ENCODE measurements at regions not wholly inside any gene's neighbourhood (a gene's known extent, or its start where the extent isn't known, plus 50 kb on each side); places are given as distances from the start of the nearest gene placed in this dataset.

DNA sequence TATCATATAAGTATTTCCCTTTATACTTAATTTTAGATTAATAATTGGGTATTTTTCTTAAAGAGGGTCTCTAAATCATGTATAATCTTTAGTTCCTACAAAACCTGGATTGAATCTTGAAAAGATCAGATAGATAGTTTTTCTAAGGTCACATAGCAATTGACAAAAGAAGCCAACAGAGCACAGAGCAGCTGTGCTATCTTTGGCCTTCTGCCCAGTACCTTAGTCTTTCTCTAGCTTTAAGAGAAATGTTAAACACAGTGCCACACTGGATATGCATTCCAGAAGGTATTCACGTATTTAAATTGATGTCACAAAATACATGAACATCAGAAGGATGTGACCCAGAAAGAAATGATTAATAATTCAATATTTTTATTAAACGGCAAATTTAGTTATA lies 86.8 kb downstream of the C21orf91 start:
- H3K27me3 ChIP-seq (ENCODE audit: insufficient read depth, poor library complexity, severe bottlenecking) = no peaks in the 10 kb centered on the region
- no peak overlapping the region for H3K27ac ChIP-seq (replicated peaks)
- no peak for DNase-seq (ENCODE audit: low read depth in 1 of 2, low spot score in 1 of 2)
- H3K4me3 ChIP-seq (replicated peaks; ENCODE audit: insufficient read depth, low read length) = no peak overlapping the region
- no peak for TF ChIP-seq POLR2AphosphoS5 (IDR thresholded peaks at IDR 0.05; ENCODE audit: low read depth)
- TF ChIP-seq, protein P1, sequence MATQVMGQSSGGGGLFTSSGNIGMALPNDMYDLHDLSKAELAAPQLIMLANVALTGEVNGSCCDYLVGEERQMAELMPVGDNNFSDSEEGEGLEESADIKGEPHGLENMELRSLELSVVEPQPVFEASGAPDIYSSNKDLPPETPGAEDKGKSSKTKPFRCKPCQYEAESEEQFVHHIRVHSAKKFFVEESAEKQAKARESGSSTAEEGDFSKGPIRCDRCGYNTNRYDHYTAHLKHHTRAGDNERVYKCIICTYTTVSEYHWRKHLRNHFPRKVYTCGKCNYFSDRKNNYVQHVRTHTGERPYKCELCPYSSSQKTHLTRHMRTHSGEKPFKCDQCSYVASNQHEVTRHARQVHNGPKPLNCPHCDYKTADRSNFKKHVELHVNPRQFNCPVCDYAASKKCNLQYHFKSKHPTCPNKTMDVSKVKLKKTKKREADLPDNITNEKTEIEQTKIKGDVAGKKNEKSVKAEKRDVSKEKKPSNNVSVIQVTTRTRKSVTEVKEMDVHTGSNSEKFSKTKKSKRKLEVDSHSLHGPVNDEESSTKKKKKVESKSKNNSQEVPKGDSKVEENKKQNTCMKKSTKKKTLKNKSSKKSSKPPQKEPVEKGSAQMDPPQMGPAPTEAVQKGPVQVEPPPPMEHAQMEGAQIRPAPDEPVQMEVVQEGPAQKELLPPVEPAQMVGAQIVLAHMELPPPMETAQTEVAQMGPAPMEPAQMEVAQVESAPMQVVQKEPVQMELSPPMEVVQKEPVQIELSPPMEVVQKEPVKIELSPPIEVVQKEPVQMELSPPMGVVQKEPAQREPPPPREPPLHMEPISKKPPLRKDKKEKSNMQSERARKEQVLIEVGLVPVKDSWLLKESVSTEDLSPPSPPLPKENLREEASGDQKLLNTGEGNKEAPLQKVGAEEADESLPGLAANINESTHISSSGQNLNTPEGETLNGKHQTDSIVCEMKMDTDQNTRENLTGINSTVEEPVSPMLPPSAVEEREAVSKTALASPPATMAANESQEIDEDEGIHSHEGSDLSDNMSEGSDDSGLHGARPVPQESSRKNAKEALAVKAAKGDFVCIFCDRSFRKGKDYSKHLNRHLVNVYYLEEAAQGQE (IDR thresholded peaks at IDR 0.05; ENCODE audit: insufficient replicate concordance, low read depth) = no peak

DNA sequence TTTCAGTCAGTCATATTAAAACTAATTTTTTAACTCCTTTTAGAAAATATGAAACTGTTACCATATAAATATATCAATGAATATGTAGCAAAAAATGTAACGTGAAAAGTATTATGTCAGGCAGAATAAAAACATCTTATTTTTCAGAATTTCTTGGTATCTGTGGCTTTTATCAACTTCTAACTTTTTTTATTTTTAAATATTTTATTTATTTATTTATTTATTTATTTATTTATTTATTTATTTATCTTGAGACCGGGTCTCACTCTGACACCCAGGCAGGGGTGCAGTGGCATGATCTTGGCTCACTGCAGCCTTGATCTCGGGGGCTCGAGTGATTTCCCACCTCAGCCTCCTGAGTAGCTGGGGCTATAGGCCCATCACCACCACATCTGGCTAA lies 87.6 kb downstream of the C21orf91 start:
- no peak overlapping the region for H3K27ac ChIP-seq (replicated peaks)
- DNase-seq (ENCODE audit: low read depth in 1 of 2, low spot score in 1 of 2) = no peak
- no peak overlapping the region for H3K4me3 ChIP-seq (replicated peaks; ENCODE audit: insufficient read depth, low read length)
- H3K27me3 ChIP-seq (ENCODE audit: insufficient read depth, poor library complexity, severe bottlenecking) = no peaks in the 10 kb centered on the region
- no peak for TF ChIP-seq POLR2AphosphoS5 (IDR thresholded peaks at IDR 0.05; ENCODE audit: low read depth)
- TF ChIP-seq, protein P2, sequence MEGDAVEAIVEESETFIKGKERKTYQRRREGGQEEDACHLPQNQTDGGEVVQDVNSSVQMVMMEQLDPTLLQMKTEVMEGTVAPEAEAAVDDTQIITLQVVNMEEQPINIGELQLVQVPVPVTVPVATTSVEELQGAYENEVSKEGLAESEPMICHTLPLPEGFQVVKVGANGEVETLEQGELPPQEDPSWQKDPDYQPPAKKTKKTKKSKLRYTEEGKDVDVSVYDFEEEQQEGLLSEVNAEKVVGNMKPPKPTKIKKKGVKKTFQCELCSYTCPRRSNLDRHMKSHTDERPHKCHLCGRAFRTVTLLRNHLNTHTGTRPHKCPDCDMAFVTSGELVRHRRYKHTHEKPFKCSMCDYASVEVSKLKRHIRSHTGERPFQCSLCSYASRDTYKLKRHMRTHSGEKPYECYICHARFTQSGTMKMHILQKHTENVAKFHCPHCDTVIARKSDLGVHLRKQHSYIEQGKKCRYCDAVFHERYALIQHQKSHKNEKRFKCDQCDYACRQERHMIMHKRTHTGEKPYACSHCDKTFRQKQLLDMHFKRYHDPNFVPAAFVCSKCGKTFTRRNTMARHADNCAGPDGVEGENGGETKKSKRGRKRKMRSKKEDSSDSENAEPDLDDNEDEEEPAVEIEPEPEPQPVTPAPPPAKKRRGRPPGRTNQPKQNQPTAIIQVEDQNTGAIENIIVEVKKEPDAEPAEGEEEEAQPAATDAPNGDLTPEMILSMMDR (IDR thresholded peaks at IDR 0.05; ENCODE audit: insufficient read depth, low read length) = no peak
- TF ChIP-seq, protein P1 (IDR thresholded peaks at IDR 0.05; ENCODE audit: insufficient replicate concordance, low read depth) = no peak
- TF ChIP-seq SPI1 (IDR thresholded peaks at IDR 0.05; ENCODE audit: borderline replicate concordance, low read depth) = no peak
- no peak for TF ChIP-seq GABPA (IDR thresholded peaks at IDR 0.05; ENCODE audit: low read depth)

DNA sequence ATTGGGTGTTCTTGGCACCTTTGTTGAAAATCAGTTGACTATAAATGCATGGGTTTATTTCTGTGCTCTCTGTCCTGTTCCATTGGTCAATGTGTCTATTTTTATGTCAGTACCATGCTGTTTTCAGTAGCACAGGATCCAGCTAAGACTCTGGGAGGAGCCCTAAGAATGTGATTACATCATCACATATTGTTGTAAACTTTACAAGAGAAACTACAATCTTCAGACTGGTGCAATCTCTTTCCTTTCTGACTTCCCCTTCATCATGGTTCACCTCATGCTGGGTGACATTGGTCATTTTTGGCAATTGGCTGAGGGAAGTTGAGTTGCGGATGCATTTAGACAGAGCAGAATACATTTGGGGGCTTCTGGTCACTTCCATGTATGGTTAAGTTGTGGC lies 88.4 kb downstream of the C21orf91 start:
- Histone ChIP-seq H3K4me3 (replicated peaks; ENCODE audit: insufficient read depth, low read length) (no peak overlapping the region), H3K27ac (replicated peaks) (no peak overlapping the region; the same call in 1 of the 2 replicates), H3K27me3 (ENCODE audit: insufficient read depth, poor library complexity, severe bottlenecking) (no peaks in the 10 kb centered on the region)
- TF ChIP-seq SPI1 (IDR thresholded peaks at IDR 0.05; ENCODE audit: borderline replicate concordance, low read depth) = peak; percentile 74
- TF ChIP-seq, protein P1 (IDR thresholded peaks at IDR 0.05; ENCODE audit: insufficient replicate concordance, low read depth) = no peak
- peak; percentile 52 to 71 for DNase-seq (ENCODE audit: low read depth in 1 of 2, low spot score in 1 of 2)

DNA sequence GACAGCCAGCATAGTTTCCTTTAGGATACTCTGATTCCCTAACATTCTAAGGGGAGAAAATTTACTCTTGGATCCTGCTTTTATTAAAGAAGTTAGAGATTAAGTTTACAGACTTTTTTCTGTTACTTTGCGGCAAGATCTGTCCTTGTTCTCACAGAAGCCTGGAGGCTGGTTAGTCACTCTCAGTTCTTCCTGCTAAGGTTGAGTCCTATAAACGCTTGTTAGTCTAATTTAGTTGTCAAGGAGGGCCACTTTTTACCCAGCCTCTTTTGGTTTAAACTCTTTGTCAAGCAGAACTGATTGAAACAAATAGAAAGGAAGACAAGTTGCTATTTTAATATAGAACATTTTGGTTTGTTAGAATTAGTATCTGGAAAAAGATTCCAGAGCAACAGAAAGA lies 89.7 kb downstream of the C21orf91 start:
- DNase-seq (ENCODE audit: low read depth in 1 of 2, low spot score in 1 of 2) = no peak
- H3K4me3 ChIP-seq (replicated peaks; ENCODE audit: insufficient read depth, low read length) = no peak overlapping the region
- TF ChIP-seq POLR2AphosphoS5 (IDR thresholded peaks at IDR 0.05; ENCODE audit: low read depth) (no peak), GABPA (IDR thresholded peaks at IDR 0.05; ENCODE audit: low read depth) (no peak), SPI1 (IDR thresholded peaks at IDR 0.05; ENCODE audit: borderline replicate concordance, low read depth) (no peak)
- TF ChIP-seq, protein P1 (IDR thresholded peaks at IDR 0.05; ENCODE audit: insufficient replicate concordance, low read depth) = no peak
- TF ChIP-seq, protein P2 (IDR thresholded peaks at IDR 0.05; ENCODE audit: insufficient read depth, low read length) = no peak
- no peaks in the 10 kb centered on the region for H3K27me3 ChIP-seq (ENCODE audit: insufficient read depth, poor library complexity, severe bottlenecking)
- no peak overlapping the region for H3K27ac ChIP-seq (replicated peaks)
